Sigmoid colon (tissue), 4 donors: ENCODE measurements at regions not wholly inside any gene's neighbourhood (a gene's known extent, or its start where the extent isn't known, plus 50 kb on each side); places are given as distances from the start of the nearest gene placed in this dataset.

Experiments
- POLR2A ChIP-seq, 2 donors: fragments of 450-650 bp; IDR thresholded peaks; one replicate each; pipeline ENCODE4 v1.6.1; 2016; ENCODE audit warnings: antibody characterized with exemption in 2 of 2, mild to moderate bottlenecking in 2 of 2, moderate library complexity in 2 of 2
- POLR2AphosphoS5 ChIP-seq, 4 donors: sonication (generic); formaldehyde crosslinking; IDR thresholded peaks; one replicate each; pipeline ENCODE4 v1.6.1; 2017; ENCODE audit warnings: antibody characterized with exemption in 4 of 4
- TF ChIP-seq, protein P1 (sequence below), 4 experiments: fragments of 450-650 bp in 3 of 4; fragments of 200-600 bp in 1 of 4; IDR thresholded peaks; one replicate each; pipeline ENCODE4 v1.5.1; 2016 to 2019; ENCODE audit warnings: antibody characterized with exemption in 4 of 4, mild to moderate bottlenecking in 3 of 4, moderate library complexity in 2 of 4

DNA sequence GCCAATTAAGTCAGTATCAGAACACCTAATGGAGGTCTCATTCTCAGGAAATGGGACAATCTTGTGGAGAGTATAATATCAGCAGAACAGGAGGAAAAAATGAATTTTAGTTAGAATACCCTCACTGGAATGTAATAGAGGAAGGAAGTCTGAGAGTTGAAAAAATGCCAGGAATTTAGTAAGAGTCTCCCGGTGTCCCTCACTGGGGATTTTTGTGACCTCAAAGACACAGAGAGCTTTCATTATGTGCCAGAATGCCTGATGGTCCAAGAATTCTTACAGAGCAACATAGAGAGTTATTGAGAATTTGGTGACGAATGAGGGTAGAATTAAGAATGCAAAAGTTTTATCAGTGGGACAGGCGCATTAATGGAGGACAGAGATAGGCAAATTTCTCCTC lies 443.5 kb upstream of the B3GALT2 start:
- TF ChIP-seq, protein P1, sequence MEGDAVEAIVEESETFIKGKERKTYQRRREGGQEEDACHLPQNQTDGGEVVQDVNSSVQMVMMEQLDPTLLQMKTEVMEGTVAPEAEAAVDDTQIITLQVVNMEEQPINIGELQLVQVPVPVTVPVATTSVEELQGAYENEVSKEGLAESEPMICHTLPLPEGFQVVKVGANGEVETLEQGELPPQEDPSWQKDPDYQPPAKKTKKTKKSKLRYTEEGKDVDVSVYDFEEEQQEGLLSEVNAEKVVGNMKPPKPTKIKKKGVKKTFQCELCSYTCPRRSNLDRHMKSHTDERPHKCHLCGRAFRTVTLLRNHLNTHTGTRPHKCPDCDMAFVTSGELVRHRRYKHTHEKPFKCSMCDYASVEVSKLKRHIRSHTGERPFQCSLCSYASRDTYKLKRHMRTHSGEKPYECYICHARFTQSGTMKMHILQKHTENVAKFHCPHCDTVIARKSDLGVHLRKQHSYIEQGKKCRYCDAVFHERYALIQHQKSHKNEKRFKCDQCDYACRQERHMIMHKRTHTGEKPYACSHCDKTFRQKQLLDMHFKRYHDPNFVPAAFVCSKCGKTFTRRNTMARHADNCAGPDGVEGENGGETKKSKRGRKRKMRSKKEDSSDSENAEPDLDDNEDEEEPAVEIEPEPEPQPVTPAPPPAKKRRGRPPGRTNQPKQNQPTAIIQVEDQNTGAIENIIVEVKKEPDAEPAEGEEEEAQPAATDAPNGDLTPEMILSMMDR (IDR thresholded peaks at IDR 0.05), result no peak
- TF ChIP-seq POLR2A (IDR thresholded peaks at IDR 0.05), result no peak
- no peak for TF ChIP-seq POLR2AphosphoS5 (IDR thresholded peaks at IDR 0.05)
